HEK293T (cell line): ENCODE measurements at regions not wholly inside any gene's neighbourhood (a gene's known extent, or its start where the extent isn't known, plus 50 kb on each side); places are given as distances from the start of the nearest gene placed in this dataset.

Experiments
- BHLHE40 ChIP-seq: fragments of 450-650 bp; IDR thresholded peaks from 2 replicates; pipeline ENCODE4 v1.6.1; 2016; ENCODE audit warnings: mild to moderate bottlenecking, moderate library complexity, borderline replicate concordance
- ELF4 ChIP-seq: fragments of 450-650 bp; IDR thresholded peaks from 2 replicates; pipeline ENCODE4 v1.6.1; 2017; ENCODE audit warnings: antibody characterized with exemption
- FOXK2 ChIP-seq: fragments of 450-650 bp; IDR thresholded peaks from 2 replicates; pipeline ENCODE4 v1.6.1; 2016; ENCODE audit warnings: mild to moderate bottlenecking
- FOXM1 ChIP-seq: fragments of 450-650 bp; IDR thresholded peaks from 2 replicates; pipeline ENCODE4 v1.6.1; 2017; ENCODE audit warnings: mild to moderate bottlenecking, borderline replicate concordance
- NFRKB ChIP-seq: fragments of 450-650 bp; IDR thresholded peaks from 2 replicates; pipeline ENCODE4 v1.6.1; 2016; ENCODE audit warnings: mild to moderate bottlenecking, moderate library complexity
- SUZ12 ChIP-seq: fragments of 450-650 bp; IDR thresholded peaks from 2 replicates; pipeline ENCODE4 v1.6.1; 2016; ENCODE audit warnings: mild to moderate bottlenecking
- TARDBP ChIP-seq: fragments of 450-650 bp; IDR thresholded peaks from 2 replicates; pipeline ENCODE4 v1.6.1; 2016
- TF ChIP-seq, protein P1 (sequence below): fragments of 450-650 bp; IDR thresholded peaks from 2 replicates; pipeline ENCODE4 v1.6.1; 2016

DNA sequence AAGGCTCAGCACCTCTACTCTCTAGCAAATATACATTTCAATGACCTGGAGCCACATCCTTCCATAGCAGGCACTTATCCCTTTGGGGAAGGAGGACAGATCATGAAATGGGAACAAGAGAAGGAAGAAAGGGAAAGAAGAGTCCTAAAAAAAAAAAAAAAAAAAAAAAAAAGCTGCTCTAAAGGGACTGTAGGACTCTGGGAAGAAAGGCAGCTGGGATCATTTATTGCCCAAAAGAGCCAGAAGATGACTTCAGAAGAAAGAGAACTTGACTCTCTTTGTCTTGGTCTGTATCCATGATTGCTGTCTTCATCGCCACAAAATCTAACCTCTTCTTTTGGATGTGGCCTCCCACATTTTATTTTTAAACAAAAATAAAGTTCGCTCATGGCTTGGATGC is 203.6 kb upstream of the CELF2 start:
- TF ChIP-seq NFRKB (no peak), FOXK2 (no peak), ELF4 (no peak), SUZ12 (no peak), TARDBP (no peak), BHLHE40 (no peak), FOXM1 (no peak)
- TF ChIP-seq, protein P1, sequence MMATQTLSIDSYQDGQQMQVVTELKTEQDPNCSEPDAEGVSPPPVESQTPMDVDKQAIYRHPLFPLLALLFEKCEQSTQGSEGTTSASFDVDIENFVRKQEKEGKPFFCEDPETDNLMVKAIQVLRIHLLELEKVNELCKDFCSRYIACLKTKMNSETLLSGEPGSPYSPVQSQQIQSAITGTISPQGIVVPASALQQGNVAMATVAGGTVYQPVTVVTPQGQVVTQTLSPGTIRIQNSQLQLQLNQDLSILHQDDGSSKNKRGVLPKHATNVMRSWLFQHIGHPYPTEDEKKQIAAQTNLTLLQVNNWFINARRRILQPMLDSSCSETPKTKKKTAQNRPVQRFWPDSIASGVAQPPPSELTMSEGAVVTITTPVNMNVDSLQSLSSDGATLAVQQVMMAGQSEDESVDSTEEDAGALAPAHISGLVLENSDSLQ = no peak
